ENCODE measurements at regions not wholly inside any gene's neighbourhood (a gene's known extent, or its start where the extent isn't known, plus 50 kb on each side); places are given as distances from the start of the nearest gene placed in this dataset.

DNA sequence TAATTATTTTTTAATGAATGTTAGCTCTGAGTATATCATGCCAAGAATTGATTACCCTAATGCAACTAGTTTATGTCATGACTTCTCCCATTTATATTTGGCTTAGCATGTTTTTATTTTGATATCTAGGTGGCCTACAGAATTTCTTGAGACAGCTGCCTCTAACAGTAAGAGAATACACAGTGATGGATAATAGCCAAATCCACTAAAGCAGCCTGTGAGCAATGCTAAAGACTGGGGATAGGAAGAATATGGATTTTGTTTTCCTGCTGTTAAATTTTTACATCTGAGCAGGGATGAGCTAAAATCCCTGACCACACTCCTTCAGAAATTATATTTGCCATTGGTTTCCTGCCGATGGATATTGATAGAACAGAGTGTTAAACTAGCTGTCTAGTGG is 149.3 kb upstream of the TGFBR2 start:
- H3K36me3 ChIP-seq: no peaks in the 10 kb centered on the region
- H3K9me3 ChIP-seq: no peaks in the 10 kb centered on the region
- TF ChIP-seq, protein P1, sequence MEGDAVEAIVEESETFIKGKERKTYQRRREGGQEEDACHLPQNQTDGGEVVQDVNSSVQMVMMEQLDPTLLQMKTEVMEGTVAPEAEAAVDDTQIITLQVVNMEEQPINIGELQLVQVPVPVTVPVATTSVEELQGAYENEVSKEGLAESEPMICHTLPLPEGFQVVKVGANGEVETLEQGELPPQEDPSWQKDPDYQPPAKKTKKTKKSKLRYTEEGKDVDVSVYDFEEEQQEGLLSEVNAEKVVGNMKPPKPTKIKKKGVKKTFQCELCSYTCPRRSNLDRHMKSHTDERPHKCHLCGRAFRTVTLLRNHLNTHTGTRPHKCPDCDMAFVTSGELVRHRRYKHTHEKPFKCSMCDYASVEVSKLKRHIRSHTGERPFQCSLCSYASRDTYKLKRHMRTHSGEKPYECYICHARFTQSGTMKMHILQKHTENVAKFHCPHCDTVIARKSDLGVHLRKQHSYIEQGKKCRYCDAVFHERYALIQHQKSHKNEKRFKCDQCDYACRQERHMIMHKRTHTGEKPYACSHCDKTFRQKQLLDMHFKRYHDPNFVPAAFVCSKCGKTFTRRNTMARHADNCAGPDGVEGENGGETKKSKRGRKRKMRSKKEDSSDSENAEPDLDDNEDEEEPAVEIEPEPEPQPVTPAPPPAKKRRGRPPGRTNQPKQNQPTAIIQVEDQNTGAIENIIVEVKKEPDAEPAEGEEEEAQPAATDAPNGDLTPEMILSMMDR (IDR thresholded peaks at IDR 0.05; ENCODE audit: low read depth, low read length): no peak

DNA sequence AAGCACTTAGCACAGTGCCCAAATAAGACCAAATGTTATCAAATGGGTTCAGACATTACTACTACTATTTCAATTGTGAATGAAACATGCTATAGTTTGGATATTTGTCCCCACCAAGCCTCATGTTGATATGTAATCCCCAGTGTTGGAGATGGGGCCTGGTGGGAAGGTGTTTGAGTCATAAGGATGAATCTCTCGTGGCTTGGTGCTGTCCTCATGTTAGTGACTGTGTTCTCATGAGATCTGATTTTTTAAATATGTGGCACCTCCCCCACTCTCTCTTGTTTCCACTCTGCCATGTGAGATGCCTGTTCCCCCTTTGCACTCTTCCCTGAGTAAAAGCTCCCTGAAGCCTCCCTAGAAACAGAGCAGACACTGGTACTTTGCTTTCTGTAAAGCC is 148.7 kb upstream of the TGFBR2 start:
- DNase-seq: no peak
- no peak overlapping the region for H3K4me3 ChIP-seq (ENCODE audit: low read depth, low read length)
- H3K9me3 ChIP-seq: no peaks in the 10 kb centered on the region
- H3K4me1 ChIP-seq: no peaks in the 10 kb centered on the region
- no peaks in the 10 kb centered on the region for H3K27me3 ChIP-seq
- H3K36me3 ChIP-seq: no peaks in the 10 kb centered on the region
- TF ChIP-seq, protein P1 (IDR thresholded peaks at IDR 0.05; ENCODE audit: low read depth, low read length): no peak

More for the DNA sequence above, 149.3 kb upstream of the TGFBR2 start:
- Histone ChIP-seq H3K4me3 (ENCODE audit: low read depth, low read length) (no peak overlapping the region), H3K4me1 (no peaks in the 10 kb centered on the region), H3K27me3 (no peaks in the 10 kb centered on the region)
- DNase-seq: no peak

DNA sequence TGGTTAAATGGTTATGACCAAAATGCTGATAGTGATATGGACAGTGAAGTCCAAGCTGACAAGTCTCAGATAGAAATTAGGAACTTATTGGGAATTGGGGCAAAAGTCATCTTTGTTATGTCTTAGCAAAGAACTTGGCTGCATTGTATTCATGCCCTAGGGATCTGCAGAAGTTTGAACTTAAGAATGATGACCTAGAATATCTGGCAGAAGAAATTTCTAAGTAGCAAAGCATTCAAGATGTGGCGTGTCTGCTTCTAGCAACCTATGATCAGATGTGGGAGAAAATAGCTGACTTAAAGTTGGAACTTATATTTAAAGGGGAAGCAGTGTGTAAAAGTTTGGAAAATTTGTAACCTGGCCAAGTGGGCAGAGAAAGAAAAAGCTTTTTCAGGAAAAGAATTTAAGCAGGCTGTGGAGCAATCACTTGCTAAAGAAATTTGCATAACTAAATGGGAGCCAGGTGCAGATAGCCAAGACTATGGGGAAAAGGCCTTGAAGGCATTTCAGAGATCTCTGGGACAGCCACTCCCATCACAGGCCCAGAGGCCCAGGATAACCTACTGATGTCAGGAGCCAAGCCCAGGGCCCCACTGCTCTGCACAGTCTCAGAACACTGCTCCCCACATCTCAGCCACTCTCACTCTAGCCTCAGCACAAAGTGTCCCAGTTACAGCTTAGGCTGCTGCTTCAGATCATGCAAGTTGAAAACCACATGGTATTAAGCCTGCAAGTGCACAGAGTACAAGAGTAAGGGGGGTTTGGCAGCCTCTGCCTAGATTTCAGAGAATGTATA is 147.8 kb upstream of the TGFBR2 start:
- no peaks in the 10 kb centered on the region for H3K4me1 ChIP-seq
- no peaks in the 10 kb centered on the region for H3K27me3 ChIP-seq
- H3K9me3 ChIP-seq: no peaks in the 10 kb centered on the region
- H3K36me3 ChIP-seq: no peaks in the 10 kb centered on the region
- no peak for DNase-seq
- no peak overlapping the region for H3K4me3 ChIP-seq (ENCODE audit: low read depth, low read length)
- TF ChIP-seq, protein P1 (IDR thresholded peaks at IDR 0.05; ENCODE audit: low read depth, low read length): no peak

DNA sequence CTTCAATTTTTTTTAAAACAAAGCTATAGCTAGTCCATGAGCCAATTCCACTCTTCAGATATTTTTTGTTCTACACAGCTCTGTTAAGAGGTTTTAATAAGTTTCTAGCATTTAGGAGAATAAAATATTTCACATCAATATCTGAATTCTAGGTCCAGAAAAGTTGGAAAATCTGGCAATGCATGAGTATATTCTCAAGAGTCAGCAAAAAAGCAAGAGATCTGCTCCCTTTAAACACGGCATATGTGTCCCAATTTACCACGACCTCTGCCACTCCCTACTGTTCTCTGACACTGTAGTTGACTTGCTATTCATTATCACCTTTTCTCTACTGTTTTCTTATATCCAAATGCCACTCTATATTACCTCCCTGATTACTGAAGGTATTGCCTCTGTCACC is 145.1 kb upstream of the TGFBR2 start:
- Histone ChIP-seq H3K4me3 (ENCODE audit: low read depth, low read length) (no peak overlapping the region), H3K36me3 (no peaks in the 10 kb centered on the region), H3K4me1 (no peaks in the 10 kb centered on the region), H3K9me3 (no peaks in the 10 kb centered on the region), H3K27me3 (no peaks in the 10 kb centered on the region)
- no peak for DNase-seq
- TF ChIP-seq, protein P1 (IDR thresholded peaks at IDR 0.05; ENCODE audit: low read depth, low read length): no peak

DNA sequence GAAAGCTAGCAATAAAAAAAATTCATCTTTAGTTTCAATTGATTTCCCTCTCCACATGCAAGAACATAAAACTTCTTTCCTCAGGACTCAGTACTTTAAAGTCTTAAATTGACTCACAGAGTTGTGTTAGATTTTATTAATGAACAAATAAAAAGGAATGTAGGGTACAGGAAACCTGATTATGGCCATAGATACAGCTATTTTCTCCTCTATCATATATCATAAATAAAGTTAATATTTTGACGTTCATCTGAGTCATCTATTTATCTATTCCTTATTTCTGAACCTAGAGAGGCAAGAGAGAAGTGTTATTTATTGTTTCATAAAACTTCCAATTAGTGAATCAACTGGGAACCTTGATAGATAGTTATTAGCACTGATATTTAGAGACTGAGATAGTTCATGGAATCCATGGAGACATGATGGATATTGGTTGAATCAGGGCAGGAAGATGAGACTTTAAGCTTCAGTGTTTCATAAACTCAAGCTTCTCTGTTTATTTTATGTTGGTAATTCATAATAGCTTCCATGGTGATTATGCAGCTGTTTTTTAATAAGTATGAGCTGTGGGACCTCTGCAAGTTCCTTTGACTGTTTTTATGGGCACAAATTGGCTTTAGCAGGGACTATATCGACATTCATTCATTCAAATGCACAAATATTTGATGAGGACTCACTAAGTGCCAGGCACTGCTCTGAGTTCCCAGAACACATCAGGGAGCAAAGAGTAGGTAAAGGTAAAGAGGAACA is 143.5 kb upstream of the TGFBR2 start:
- Histone ChIP-seq H3K4me1 (no peaks in the 10 kb centered on the region), H3K9me3 (no peaks in the 10 kb centered on the region), H3K27me3 (no peaks in the 10 kb centered on the region), H3K36me3 (no peaks in the 10 kb centered on the region), H3K4me3 (ENCODE audit: low read depth, low read length) (no peak overlapping the region)
- no peak for DNase-seq
- TF ChIP-seq, protein P1 (IDR thresholded peaks at IDR 0.05; ENCODE audit: low read depth, low read length): no peak

DNA sequence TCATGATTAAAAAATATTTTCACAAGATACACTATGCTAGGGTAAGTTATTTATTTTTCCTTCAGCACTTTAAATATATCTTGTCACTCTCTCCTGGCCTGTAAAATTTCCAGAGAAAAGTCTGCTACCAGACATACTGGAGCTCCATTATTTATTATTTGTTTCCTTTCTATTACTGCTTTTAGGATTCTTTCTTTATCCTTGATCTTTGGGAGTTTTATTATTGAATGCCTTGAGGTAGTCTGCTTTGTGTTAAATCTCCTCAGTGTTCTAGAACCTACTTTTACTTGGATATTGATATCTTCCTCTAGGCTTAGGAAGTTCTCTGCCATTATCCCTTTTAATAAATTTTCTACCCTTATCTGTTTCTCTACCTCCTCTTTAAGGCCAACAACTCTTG is 142.0 kb upstream of the TGFBR2 start:
- H3K27me3 ChIP-seq: no peaks in the 10 kb centered on the region
- no peaks in the 10 kb centered on the region for H3K4me1 ChIP-seq
- no peaks in the 10 kb centered on the region for H3K9me3 ChIP-seq
- no peaks in the 10 kb centered on the region for H3K36me3 ChIP-seq
- no peak overlapping the region for H3K4me3 ChIP-seq (ENCODE audit: low read depth, low read length)
- TF ChIP-seq, protein P1 (IDR thresholded peaks at IDR 0.05; ENCODE audit: low read depth, low read length): no peak
- DNase-seq: no peak
